MCF 10A (cell line): ENCODE measurements at regions not wholly inside any gene's neighbourhood (a gene's known extent, or its start where the extent isn't known, plus 50 kb on each side); places are given as distances from the start of the nearest gene placed in this dataset.
"Not testable (repeated sequence)": the region's sequence is repeated elsewhere in the genome, so short reads cannot be mapped to it uniquely, and the experiment has no call there.

Source experiments
- BruUV-seq: library from RNA; stranded (reverse); fragments of 400-500 nt; replicated peaks from 2 replicates; lab custom pipeline; 2021; lab: Mats Ljungman, UMichigan
- CTCF ChIA-PET: fragments of 300-600 bp; sonication (Branson Sonifier 250); formaldehyde crosslinking; extraction: SDS; loops from one replicate; lab custom pipeline; 2021; ENCODE audit warnings: antibody characterized with exemption, inconsistent platforms; lab: Yijun Ruan, JAX
- POLR2A ChIA-PET: fragments of 300-600, 350-650 bp; sonication (Branson Sonifier 250); formaldehyde crosslinking; extraction: SDS; loops from one replicate; lab custom pipeline; 2020; ENCODE audit warnings: antibody characterized with exemption, inconsistent platforms; lab: Yijun Ruan, JAX
- DNase-seq: peaks from one replicate; pipeline ENCODE4 v3.0.0-alpha.2; 2018; ENCODE audit not compliant: unreplicated experiment
- H3K27ac Mint-ChIP-seq: one replicate; pipeline ENCODE4 v1.8.0; 2022; ENCODE audit warnings: mild to moderate bottlenecking, low read depth, mixed read lengths; ENCODE audit not compliant: unreplicated experiment
- H3K27me3 Mint-ChIP-seq: one replicate; pipeline ENCODE4 v1.8.0; 2022; ENCODE audit warnings: mixed read lengths; ENCODE audit not compliant: insufficient read depth, unreplicated experiment
- H3K36me3 Mint-ChIP-seq: one replicate; pipeline ENCODE4 v1.8.0; 2022; ENCODE audit warnings: mild to moderate bottlenecking, moderate library complexity, mixed read lengths; ENCODE audit not compliant: insufficient read depth, unreplicated experiment
- H3K4me1 Mint-ChIP-seq: one replicate; pipeline ENCODE4 v1.8.0; 2022; ENCODE audit warnings: mixed read lengths; ENCODE audit not compliant: insufficient read depth, unreplicated experiment
- H3K4me3 Mint-ChIP-seq: one replicate; pipeline ENCODE4 v1.8.0; 2022; ENCODE audit warnings: mild to moderate bottlenecking, moderate library complexity, mixed read lengths; ENCODE audit not compliant: unreplicated experiment
- H3K9me3 Mint-ChIP-seq: one replicate; pipeline ENCODE4 v1.8.0; 2022; ENCODE audit warnings: mixed read lengths; ENCODE audit not compliant: unreplicated experiment
- CTCF ChIP-seq: fragments of 200-600 bp; IDR thresholded peaks from one replicate; pipeline ENCODE4 v1.8.0; 2022; ENCODE audit warnings: antibody characterized with exemption, mild to moderate bottlenecking; ENCODE audit not compliant: unreplicated experiment
- intact Hi-C: fragments of 100-400 bp; cut with micrococcal nuclease; formaldehyde crosslinking; loops from 2 replicates; pipeline ENCODE4 v1.14.1; 2022

- no peak overlapping the region for H3K27ac Mint-ChIP-seq
- no peaks in the 10 kb centered on the region for H3K4me1 Mint-ChIP-seq
- BruUV-seq = no TSS peak
- no peak overlapping the region for H3K4me3 Mint-ChIP-seq
- intact Hi-C loops = no loop called here
- H3K27me3 Mint-ChIP-seq = no peaks in the 10 kb centered on the region
- DNase-seq = no peak
- H3K9me3 Mint-ChIP-seq = peaks cover 26% of the 10 kb centered on the region
- CTCF ChIA-PET = interaction anchor here (0.6 kb wide), 1 partner anchor 133 kb away, joined by 3 read pairs; no protein-coding TSS in a partner anchor
- POLR2A ChIA-PET = no interaction called here
- TF ChIP-seq CTCF = no peak
- peaks cover 6% of the 10 kb centered on the region for H3K36me3 Mint-ChIP-seq
These were observed 453.2 kb downstream of the DOK5 start for GRCh38 chr20:54928564-54928963.

DNA sequence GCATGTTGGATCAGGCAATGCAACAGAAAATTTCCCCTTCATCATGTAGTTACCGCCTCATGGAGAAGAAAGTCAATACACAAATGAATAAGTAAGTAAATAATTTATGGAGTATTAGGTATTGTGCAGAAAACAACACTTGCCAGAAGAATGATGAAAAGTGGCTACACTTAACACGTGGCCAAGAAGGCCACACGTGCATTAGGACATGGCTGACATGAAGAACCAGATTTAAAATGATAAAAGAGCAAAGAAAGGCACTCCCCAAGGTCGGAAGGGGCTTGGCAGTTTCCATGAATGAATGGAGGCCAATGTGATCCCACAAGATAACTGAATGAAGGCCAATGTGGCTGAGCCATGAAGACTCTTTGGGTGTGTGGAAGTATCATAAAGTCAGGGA, 447.2 kb downstream of the DOK5 start:
- no peak for TF ChIP-seq CTCF
- H3K4me3 Mint-ChIP-seq = no peak overlapping the region
- BruUV-seq = no TSS peak
- POLR2A ChIA-PET = no interaction called here
- H3K27ac Mint-ChIP-seq = no peak overlapping the region
- H3K27me3 Mint-ChIP-seq = peaks cover 11% of the 10 kb centered on the region
- peaks cover 8% of the 10 kb centered on the region for H3K9me3 Mint-ChIP-seq
- H3K4me1 Mint-ChIP-seq = no peaks in the 10 kb centered on the region
- CTCF ChIA-PET = interaction anchor here (0.6 kb wide), 1 partner anchor 59 kb away, joined by 4 read pairs; no protein-coding TSS in a partner anchor
- no peak for DNase-seq
- no peaks in the 10 kb centered on the region for H3K36me3 Mint-ChIP-seq
- intact Hi-C loops = no loop called here

DNA sequence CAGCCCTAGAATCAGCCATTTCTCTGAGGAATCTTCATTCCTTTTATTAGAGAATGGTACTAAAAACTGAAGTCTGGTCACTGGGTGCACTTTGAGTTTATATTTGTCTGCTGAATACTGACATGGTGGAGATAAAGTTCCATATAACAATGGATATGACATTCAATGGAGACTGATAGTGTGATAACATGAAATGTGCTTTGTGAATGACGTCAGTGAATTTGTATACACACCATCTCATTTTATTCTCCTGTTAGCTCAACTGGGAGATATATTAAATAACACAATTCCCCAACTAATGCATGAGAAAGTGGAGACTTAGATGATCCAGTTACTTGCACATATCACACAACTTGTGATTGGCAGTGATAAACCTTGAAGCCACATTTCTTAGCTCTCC, 446.7 kb downstream of the DOK5 start:
- BruUV-seq = no TSS peak
- POLR2A ChIA-PET = no interaction called here
- H3K4me3 Mint-ChIP-seq = no peak overlapping the region
- H3K9me3 Mint-ChIP-seq = peaks cover 8% of the 10 kb centered on the region
- H3K27me3 Mint-ChIP-seq = peaks cover 11% of the 10 kb centered on the region
- no peaks in the 10 kb centered on the region for H3K4me1 Mint-ChIP-seq
- DNase-seq = no peak
- CTCF ChIA-PET = interaction anchor here (0.6 kb wide), 1 partner anchor 59 kb away, joined by 4 read pairs; no protein-coding TSS in a partner anchor
- H3K36me3 Mint-ChIP-seq = no peaks in the 10 kb centered on the region
- intact Hi-C loops = no loop called here
- H3K27ac Mint-ChIP-seq = no peak overlapping the region
- TF ChIP-seq CTCF = no peak

DNA sequence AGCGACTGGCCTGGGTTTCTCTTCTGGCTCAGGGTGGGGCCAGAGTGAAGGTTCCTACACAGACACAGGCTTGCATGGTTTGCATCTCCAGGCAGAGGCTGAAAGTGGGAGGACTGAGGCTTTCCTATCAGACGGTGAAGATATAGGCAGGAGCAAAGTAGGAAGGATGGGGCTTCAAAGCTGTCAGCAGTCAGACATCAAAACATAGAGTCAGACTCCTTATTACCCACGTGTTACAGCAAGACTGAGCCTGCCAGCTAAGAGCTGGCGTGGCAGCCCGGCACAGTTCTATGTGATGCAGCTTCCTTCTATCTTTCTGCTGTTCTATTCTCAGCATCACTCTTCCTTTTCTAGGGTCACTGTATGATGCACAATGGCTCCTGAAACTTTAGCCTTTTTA, 445.1 kb downstream of the DOK5 start:
- H3K36me3 Mint-ChIP-seq = no peaks in the 10 kb centered on the region
- ChIA-PET CTCF (interaction anchor here (1.0 kb wide), 1 partner anchor 12 kb away, joined by 3 read pairs; no protein-coding TSS in a partner anchor), POLR2A (interaction anchor here (0.6 kb wide), 1 partner anchor 31 kb away, joined by 6 read pairs; no protein-coding TSS in a partner anchor)
- H3K27ac Mint-ChIP-seq = no peak overlapping the region
- peaks cover 11% of the 10 kb centered on the region for H3K27me3 Mint-ChIP-seq
- DNase-seq = no peak
- peaks cover 8% of the 10 kb centered on the region for H3K9me3 Mint-ChIP-seq
- no TSS peak for BruUV-seq
- TF ChIP-seq CTCF = no peak
- intact Hi-C loops = no loop called here
- H3K4me3 Mint-ChIP-seq = no peak overlapping the region
- H3K4me1 Mint-ChIP-seq = no peaks in the 10 kb centered on the region

DNA sequence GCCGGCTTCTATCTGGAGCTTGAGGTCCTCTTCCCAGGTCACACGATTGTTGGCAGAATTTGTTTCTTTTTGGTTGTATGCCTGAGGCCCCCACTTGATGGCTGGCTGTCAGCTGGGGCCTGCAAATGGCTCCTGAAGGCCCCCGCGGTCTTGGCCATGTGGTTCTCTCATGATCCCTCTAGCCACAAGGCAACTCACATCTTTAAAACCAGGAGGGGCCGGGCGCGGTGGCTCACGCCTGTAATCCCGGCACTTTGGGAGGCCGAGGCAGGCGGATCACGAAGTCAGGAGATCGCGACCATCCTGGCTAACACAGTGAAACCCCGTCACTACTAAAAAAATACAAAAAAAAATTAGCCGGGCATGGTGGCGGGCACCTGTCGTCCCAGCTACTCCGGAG, 443.6 kb downstream of the DOK5 start:
- H3K9me3 Mint-ChIP-seq, H3K36me3 Mint-ChIP-seq, CTCF ChIA-PET, intact Hi-C loops, POLR2A ChIA-PET, H3K4me3 Mint-ChIP-seq, H3K4me1 Mint-ChIP-seq, H3K27ac Mint-ChIP-seq, BruUV-seq, DNase-seq: not testable (repeated sequence)
- H3K27me3 Mint-ChIP-seq = peaks cover 11% of the 10 kb centered on the region
